ENCODE measurements at regions not wholly inside any gene's neighbourhood (a gene's known extent, or its start where the extent isn't known, plus 50 kb on each side); places are given as distances from the start of the nearest gene placed in this dataset.
A peak's percentile ranks its signal among the peaks of the same experiment; 100 is the strongest.

GRCh38 chr12:66944365-66944764 is 265.5 kb upstream of the GRIP1 start:
- no peak for DNase-seq
- in situ Hi-C loops (cut with MboI; ENCODE audit: low pct_unique_long_range_greater_than_20kb, low sequenced_read_pairs) = no loop called here

DNA sequence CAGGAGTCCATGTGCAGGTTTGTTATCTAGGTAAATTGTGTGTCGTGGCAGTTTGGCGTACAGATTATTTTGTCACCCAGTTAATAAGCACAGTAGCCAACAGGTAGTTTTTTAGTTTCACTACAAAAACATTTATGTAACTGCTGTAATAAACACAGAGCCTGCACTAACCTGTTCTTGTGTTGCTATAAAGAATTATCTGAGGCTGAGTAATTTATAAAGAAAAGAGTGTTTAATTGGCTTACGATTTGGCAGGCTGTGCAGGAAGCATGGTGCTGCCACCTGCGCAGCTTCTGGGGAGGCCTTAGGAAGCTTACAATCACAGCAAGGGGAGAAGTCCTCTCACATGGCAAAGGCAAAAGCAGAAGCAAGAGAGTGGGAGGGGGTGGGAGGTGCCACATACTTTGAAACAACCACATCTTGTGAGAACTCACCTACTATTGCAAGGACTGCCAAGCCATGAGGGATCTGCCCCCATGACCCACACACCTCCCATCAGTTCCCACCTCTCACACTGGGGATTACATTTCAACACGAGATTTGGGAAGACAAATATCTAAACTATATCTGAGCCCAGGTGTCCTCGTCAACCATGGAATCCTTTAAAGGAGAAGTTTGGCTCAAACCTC is 266.4 kb upstream of the GRIP1 start:
- in situ Hi-C loops (cut with MboI; ENCODE audit: low pct_unique_long_range_greater_than_20kb, low sequenced_read_pairs) = no loop called here
- no peak for DNase-seq

GRCh38 chr12:66947119-66947518 is 268.2 kb upstream of the GRIP1 start:
- in situ Hi-C loops (cut with MboI; ENCODE audit: low pct_unique_long_range_greater_than_20kb, low sequenced_read_pairs) = no loop called here
- no peak for DNase-seq

DNA sequence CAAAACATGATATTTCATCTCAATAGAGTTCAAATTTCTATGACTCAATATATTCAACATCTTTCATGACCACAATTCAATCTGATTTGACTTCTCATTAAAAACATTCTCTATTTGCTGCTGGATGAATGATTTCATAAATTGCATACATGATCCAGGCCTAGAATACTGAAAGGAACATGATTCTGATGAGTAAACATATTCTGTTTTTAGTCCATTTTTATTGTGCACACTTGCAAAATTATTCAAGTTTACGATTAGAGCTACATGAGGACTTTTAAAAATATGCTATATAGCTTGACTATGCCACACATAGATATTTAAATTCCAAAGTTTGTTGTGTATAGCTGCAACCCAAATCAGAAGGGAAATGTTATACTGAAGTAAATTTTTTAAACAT is 273.8 kb upstream of the GRIP1 start:
- in situ Hi-C loops (cut with MboI; ENCODE audit: low pct_unique_long_range_greater_than_20kb, low sequenced_read_pairs) = no loop called here
- DNase-seq = no peak

- DNase-seq = no peak
- in situ Hi-C loops (cut with MboI; ENCODE audit: low pct_unique_long_range_greater_than_20kb, low sequenced_read_pairs) = no loop called here
Observed at GRCh38 chr12:66956300-66956699, 277.4 kb upstream of the GRIP1 start.

DNA sequence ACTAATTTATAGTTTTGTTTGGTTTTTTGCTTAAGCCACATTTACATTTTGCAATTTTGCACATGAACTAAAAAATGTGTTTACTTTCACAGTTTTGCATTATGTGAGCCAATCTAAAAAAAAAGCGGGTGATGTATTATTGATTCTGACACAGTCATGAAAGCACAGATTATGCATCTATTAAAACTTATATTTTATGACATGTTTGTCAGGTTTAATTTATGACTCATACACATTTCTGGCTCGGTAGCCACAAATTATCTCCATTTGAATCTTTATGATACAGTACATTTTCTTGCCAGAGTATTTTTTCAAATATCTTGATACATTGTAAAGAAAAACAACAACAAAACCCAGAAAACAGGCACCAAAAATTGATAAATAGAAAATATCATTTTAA is 280.4 kb upstream of the GRIP1 start:
- in situ Hi-C loops (cut with MboI; ENCODE audit: low pct_unique_long_range_greater_than_20kb, low sequenced_read_pairs) = no loop called here
- DNase-seq = no peak

GRCh38 chr12:66960006-66960405 is 281.1 kb upstream of the GRIP1 start:
- no peak for DNase-seq
- in situ Hi-C loops (cut with MboI; ENCODE audit: low pct_unique_long_range_greater_than_20kb, low sequenced_read_pairs) = no loop called here

GRCh38 chr12:66960704-66961690 is 282.1 kb upstream of the GRIP1 start:
- in situ Hi-C loops (cut with MboI; ENCODE audit: low pct_unique_long_range_greater_than_20kb, low sequenced_read_pairs) = no loop called here
- no peak for DNase-seq

DNA sequence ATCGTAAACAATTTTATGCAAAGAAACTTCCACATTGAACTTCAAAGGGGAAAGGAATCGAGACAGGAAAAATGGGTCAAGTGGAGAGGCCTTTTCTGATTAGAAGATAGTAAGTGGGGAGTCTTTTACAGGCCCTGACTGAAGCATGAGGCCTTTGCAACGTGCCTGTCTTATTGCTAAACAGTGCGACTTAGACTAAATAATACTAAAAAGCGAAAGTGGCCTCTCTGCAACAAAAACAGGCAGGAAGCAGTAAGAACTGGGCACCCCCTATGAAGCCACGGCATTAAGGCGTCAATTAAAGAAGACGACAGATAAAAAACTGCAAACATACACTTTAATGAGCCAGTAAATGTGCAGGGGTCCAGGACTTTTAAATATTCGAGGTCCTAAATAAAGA is 283.4 kb upstream of the GRIP1 start:
- no peak for DNase-seq
- in situ Hi-C loops (cut with MboI; ENCODE audit: low pct_unique_long_range_greater_than_20kb, low sequenced_read_pairs) = no loop called here

DNA sequence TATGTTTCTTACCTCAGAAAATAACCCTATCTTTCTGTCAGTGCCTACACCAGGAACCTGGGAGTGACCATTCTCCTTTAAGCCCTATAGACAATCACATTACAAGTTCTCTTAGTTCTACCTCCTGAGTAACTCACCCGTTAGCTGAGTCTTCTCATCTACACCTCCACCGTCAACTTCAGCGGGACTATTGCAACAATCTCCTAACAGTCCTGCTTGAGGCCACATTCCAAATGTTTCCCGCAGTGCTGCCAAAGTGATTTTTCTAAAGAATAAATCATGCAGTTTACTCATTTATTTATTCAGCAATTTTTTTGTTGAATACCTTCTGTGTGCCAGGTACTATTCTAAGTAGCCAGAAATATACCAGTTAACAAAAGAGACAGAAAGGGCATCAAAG is 285.0 kb upstream of the GRIP1 start:
- DNase-seq = no peak
- in situ Hi-C loops (cut with MboI; ENCODE audit: low pct_unique_long_range_greater_than_20kb, low sequenced_read_pairs) = no loop called here

GRCh38 chr12:66964629-66965028 is 285.8 kb upstream of the GRIP1 start:
- in situ Hi-C loops (cut with MboI; ENCODE audit: low pct_unique_long_range_greater_than_20kb, low sequenced_read_pairs) = no loop called here

DNA sequence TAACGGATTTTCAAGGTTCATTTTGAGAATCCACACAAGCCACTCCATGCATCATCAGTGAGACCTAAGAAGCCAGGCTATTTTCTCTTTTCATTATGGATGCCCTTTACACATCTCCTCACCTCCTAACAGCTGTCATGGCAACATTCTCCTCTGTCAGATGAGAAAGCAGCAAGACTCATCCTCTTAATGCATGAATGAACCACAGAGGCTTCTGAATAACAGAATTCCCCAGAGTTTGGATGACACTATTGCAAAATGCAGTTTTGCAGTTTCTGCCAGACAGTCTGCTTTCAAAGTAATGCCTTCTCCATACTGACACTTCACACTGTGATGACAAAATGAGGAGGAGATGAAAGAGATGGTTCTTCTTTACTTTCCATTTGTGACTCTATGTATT is 286.7 kb upstream of the GRIP1 start:
- no peak for DNase-seq
- in situ Hi-C loops (cut with MboI; ENCODE audit: low pct_unique_long_range_greater_than_20kb, low sequenced_read_pairs) = no loop called here

More at GRCh38 chr12:66964629-66965028, 285.8 kb upstream of the GRIP1 start:
- DNase-seq = peak; percentile 14

- DNase-seq = no peak
- in situ Hi-C loops (cut with MboI; ENCODE audit: low pct_unique_long_range_greater_than_20kb, low sequenced_read_pairs) = no loop called here
Observed at GRCh38 chr12:66971816-66972215, 292.9 kb upstream of the GRIP1 start.

DNA sequence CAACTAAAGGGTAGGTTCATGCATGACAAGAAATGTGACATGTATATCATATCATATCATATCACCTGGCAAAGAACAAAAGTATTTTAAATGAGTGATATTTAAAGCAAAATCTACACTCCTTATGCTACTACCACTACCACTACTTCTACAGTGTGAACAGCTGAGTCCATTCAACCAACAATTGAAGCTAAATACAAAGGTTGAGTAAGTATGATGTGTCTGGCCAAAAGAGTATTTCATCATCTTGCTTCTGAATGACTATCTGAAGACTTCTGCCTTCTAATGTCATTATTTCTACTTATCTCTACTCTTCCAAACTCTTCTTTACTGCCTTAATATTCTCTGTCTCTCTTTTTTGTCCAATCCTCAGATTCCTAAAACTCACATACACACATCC is 292.6 kb upstream of the CAND1 start:
- DNase-seq = no peak
- in situ Hi-C loops (cut with MboI; ENCODE audit: low pct_unique_long_range_greater_than_20kb, low sequenced_read_pairs) = no loop called here

DNA sequence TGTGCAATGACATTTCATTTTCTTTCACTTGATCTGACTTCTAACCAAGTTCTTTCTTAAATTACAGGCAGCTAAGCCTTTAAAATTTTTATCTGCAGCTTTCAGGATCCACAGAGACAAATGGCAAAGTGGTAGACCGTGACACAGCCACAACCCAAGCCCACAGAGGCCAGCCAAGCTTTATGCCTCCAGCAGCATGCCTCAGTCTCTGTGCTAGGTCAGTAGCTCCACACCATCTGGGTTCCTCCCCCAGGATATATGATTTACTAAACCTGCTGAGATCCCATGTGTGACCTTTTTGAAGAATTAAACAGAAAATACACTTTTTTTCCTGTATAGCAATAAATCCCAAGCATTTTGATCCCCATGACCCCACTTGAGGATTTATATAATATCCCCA is 290.4 kb upstream of the CAND1 start:
- no peak for DNase-seq
- in situ Hi-C loops (cut with MboI; ENCODE audit: low pct_unique_long_range_greater_than_20kb, low sequenced_read_pairs) = no loop called here

DNA sequence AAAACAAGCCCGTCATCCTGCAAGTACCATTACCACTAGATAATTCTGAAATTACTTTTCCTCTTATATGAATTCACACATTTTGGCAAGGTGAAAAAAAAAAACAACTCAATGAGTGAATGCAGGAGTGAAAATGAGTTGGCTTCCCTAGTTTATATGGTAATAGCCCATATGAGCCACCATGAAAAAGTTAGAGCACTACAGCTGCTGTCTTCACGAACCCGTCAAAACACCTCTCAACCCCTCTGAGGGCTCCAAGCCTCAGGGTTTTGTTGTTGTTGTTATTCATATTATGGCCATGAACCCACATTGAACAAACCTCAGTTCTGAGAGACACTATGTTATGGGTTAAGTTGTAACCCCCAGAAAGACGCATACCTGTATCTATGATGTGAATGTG is 289.9 kb upstream of the CAND1 start:
- in situ Hi-C loops (cut with MboI; ENCODE audit: low pct_unique_long_range_greater_than_20kb, low sequenced_read_pairs) = no loop called here
- no peak for DNase-seq

DNA sequence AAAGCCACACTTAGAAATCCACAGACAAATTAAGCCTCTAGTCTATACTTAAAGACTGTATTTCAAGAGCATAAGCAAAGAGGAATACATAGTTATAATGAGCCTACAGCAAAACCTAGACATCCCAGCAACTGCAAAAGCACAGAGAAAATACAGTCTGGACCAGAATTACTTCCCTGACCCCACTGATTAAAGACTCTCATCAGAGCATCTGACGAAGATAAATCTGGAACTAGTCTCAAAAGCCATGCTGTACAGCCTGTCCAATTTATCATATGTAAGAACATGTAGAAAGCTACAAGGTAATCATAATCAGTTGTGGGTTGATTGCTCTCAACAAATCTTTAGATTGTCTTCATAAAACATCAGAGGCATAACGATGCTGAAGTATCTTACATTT is 285.1 kb upstream of the CAND1 start:
- no peak for DNase-seq
- in situ Hi-C loops (cut with MboI; ENCODE audit: low pct_unique_long_range_greater_than_20kb, low sequenced_read_pairs) = no loop called here

DNA sequence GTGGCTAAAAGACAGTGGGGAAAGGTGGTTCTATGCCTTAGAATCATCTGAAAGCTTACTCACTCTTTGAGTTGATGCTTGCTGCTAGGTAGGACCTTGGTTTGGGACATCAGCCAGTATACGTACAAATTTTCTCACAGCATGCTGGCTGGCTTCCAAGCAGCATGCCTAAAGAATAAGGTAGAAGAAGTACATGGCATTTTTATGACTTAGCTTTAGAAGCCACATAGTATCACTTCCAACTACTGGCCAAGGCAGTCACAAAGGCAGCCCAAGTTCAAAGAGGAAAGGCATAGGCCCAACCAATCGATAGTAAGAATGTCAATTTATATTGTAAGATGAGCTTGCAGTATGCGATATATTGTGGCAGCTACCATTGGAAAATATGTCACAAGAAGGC is 284.2 kb upstream of the CAND1 start:
- in situ Hi-C loops (cut with MboI; ENCODE audit: low pct_unique_long_range_greater_than_20kb, low sequenced_read_pairs) = no loop called here

GRCh38 chr12:66999141-66999540 is 270.0 kb upstream of the CAND1 start:
- no peak for DNase-seq
- in situ Hi-C loops (cut with MboI; ENCODE audit: low pct_unique_long_range_greater_than_20kb, low sequenced_read_pairs) = no loop called here

More for the DNA sequence above, 284.2 kb upstream of the CAND1 start:
- no peak for DNase-seq

- in situ Hi-C loops (cut with MboI; ENCODE audit: low pct_unique_long_range_greater_than_20kb, low sequenced_read_pairs) = no loop called here
- no peak for DNase-seq
Observed at GRCh38 chr12:67001251-67001650, 267.9 kb upstream of the CAND1 start.

DNA sequence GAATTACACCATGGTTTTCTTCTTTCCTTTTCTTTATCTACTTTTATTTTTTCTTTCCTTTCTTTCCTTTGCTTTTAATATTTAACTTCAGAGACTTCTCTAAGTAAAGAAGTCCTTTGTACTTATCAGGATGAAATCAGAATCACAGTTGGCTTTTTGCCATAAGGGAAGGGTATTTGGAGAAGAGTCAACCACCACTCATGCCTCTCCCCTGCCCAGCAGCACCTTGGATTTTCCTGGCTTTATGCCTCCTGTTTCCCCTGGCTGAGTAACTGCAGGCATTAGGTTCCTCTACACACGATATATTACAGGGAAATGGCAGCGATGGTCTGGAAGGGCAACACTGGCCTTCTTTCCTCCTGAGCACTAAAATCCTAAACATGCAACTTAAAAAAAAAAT is 266.4 kb upstream of the CAND1 start:
- in situ Hi-C loops (cut with MboI; ENCODE audit: low pct_unique_long_range_greater_than_20kb, low sequenced_read_pairs) = no loop called here
- no peak for DNase-seq
